Caco-2 (cell line): ENCODE measurements at regions not wholly inside any gene's neighbourhood (a gene's known extent, or its start where the extent isn't known, plus 50 kb on each side); places are given as distances from the start of the nearest gene placed in this dataset.
A peak's percentile ranks its signal among the peaks of the same experiment; 100 is the strongest.
"Not testable (repeated sequence)": the region's sequence is repeated elsewhere in the genome, so short reads cannot be mapped to it uniquely, and the experiment has no call there.

Source experiments
- BruUV-seq: library from RNA; stranded (reverse); fragments of 400-500 nt; replicated peaks from 2 replicates; lab custom pipeline; 2021; lab: Mats Ljungman, UMichigan
- CTCF ChIA-PET: fragments of 300-600 bp; sonication (Branson Sonifier 250); formaldehyde crosslinking; loops from one replicate; lab custom pipeline; 2022; ENCODE audit warnings: antibody characterized with exemption; lab: Charles Lee
- POLR2A ChIA-PET: fragments of 300-600 bp; sonication (Branson Sonifier 250); formaldehyde crosslinking; loops from one replicate; lab custom pipeline; 2022; ENCODE audit warnings: antibody characterized with exemption; lab: Charles Lee
- DNase-seq, 2 experiments: peaks; one replicate each; pipeline versions ENCODE4 v3.0.0 to v3.0.0-alpha.2; 2020 to 2022
- H3K27me3 ChIP-seq: replicated peaks from 2 replicates; pipeline ENCODE4 v1.6.0; 2011; ENCODE audit warnings: low read length; ENCODE audit not compliant: control insufficient read depth, insufficient read depth
- H3K36me3 ChIP-seq: 2 replicates; pipeline ENCODE4 v1.5.1; 2011; ENCODE audit warnings: low read length; ENCODE audit not compliant: control insufficient read depth, insufficient read depth
- H3K4me1 ChIP-seq: fragments of 250-450 bp; sonication (Bioruptor Pico); 2 replicates; pipeline ENCODE4 v1.5.1; 2020; ENCODE audit warnings: mild to moderate bottlenecking
- H3K4me3 ChIP-seq: 2 replicates; pipeline ENCODE4 v1.5.1; 2011; ENCODE audit warnings: low read depth, mild to moderate bottlenecking, control low read depth, low read length
- H3K9me3 ChIP-seq: fragments of 250-450 bp; sonication (Bioruptor Pico); 2 replicates; pipeline ENCODE4 v1.5.1; 2020; ENCODE audit warnings: mild to moderate bottlenecking, moderate library complexity
- H3K27ac Mint-ChIP-seq: one replicate; pipeline ENCODE4 v1.8.0; 2022; ENCODE audit warnings: mixed read lengths; ENCODE audit not compliant: unreplicated experiment
- H3K27me3 Mint-ChIP-seq: one replicate; pipeline ENCODE4 v1.8.0; 2022; ENCODE audit warnings: mixed read lengths; ENCODE audit not compliant: insufficient read depth, unreplicated experiment
- H3K36me3 Mint-ChIP-seq: one replicate; pipeline ENCODE4 v1.8.0; 2022; ENCODE audit warnings: mild to moderate bottlenecking, mixed read lengths; ENCODE audit not compliant: insufficient read depth, unreplicated experiment
- H3K4me1 Mint-ChIP-seq: one replicate; pipeline ENCODE4 v1.8.0; 2022; ENCODE audit warnings: low read depth, mixed read lengths; ENCODE audit not compliant: unreplicated experiment
- H3K4me3 Mint-ChIP-seq: one replicate; pipeline ENCODE4 v1.8.0; 2022; ENCODE audit warnings: mild to moderate bottlenecking, moderate library complexity, mixed read lengths; ENCODE audit not compliant: unreplicated experiment
- H3K9me3 Mint-ChIP-seq: one replicate; pipeline ENCODE4 v1.8.0; 2022; ENCODE audit warnings: mixed read lengths; ENCODE audit not compliant: unreplicated experiment
- intact Hi-C: fragments of 100-400 bp; cut with micrococcal nuclease; formaldehyde crosslinking; loops from one replicate; pipeline ENCODE4 v1.10.0; 2022; ENCODE audit not compliant: unreplicated experiment

GRCh38 chr1:148432318-148432717 lies 50.8 kb downstream of the PPIAL4G start:
- H3K4me1 Mint-ChIP-seq, H3K4me3 Mint-ChIP-seq, H3K9me3 Mint-ChIP-seq, BruUV-seq, H3K4me1 ChIP-seq, H3K9me3 ChIP-seq, H3K36me3 ChIP-seq, H3K27ac Mint-ChIP-seq, H3K27me3 ChIP-seq, DNase-seq, intact Hi-C loops, CTCF ChIA-PET, POLR2A ChIA-PET, H3K4me3 ChIP-seq, H3K27me3 Mint-ChIP-seq: not testable (repeated sequence)
- H3K36me3 Mint-ChIP-seq, result peaks cover 13% of the 10 kb centered on the region

- H3K36me3 Mint-ChIP-seq, H3K4me1 ChIP-seq, H3K9me3 Mint-ChIP-seq, H3K27me3 ChIP-seq, H3K9me3 ChIP-seq, BruUV-seq, H3K36me3 ChIP-seq, H3K27ac Mint-ChIP-seq, H3K4me3 Mint-ChIP-seq, DNase-seq, H3K27me3 Mint-ChIP-seq, intact Hi-C loops, H3K4me3 ChIP-seq: not testable (repeated sequence)
- peaks cover 24% of the 10 kb centered on the region for H3K4me1 Mint-ChIP-seq
- CTCF ChIA-PET, result interaction anchor here (0.7 kb wide), 1 partner anchor 41 kb away, joined by 3 read pairs; no protein-coding TSS in a partner anchor
- POLR2A ChIA-PET, result interaction anchor here (0.7 kb wide), 1 partner anchor 41 kb away, joined by 7 read pairs; no protein-coding TSS in a partner anchor
Observed at GRCh38 chr1:148429856-148430255, 53.2 kb downstream of the PPIAL4G start.

GRCh38 chr1:148426940-148427611 lies 56.0 kb downstream of the PPIAL4G start:
- POLR2A ChIA-PET, H3K27ac Mint-ChIP-seq, H3K4me3 ChIP-seq, H3K9me3 Mint-ChIP-seq, H3K9me3 ChIP-seq, H3K27me3 ChIP-seq, H3K27me3 Mint-ChIP-seq, BruUV-seq, CTCF ChIA-PET, H3K36me3 ChIP-seq, intact Hi-C loops, DNase-seq, H3K4me3 Mint-ChIP-seq: not testable (repeated sequence)
- peaks cover 22% of the 10 kb centered on the region for H3K4me1 ChIP-seq
- Mint-ChIP-seq H3K4me1 (peaks cover 42% of the 10 kb centered on the region), H3K36me3 (peaks cover 12% of the 10 kb centered on the region)

- Mint-ChIP-seq H3K27ac (peak overlapping the region; percentile 89), H3K36me3 (peaks cover 12% of the 10 kb centered on the region), H3K4me1 (peaks cover 42% of the 10 kb centered on the region)
- H3K4me3 ChIP-seq, H3K4me3 Mint-ChIP-seq, POLR2A ChIA-PET, CTCF ChIA-PET, BruUV-seq, H3K27me3 ChIP-seq, H3K9me3 Mint-ChIP-seq, H3K9me3 ChIP-seq, intact Hi-C loops, DNase-seq, H3K27me3 Mint-ChIP-seq, H3K36me3 ChIP-seq: not testable (repeated sequence)
- peaks cover 22% of the 10 kb centered on the region for H3K4me1 ChIP-seq
Observed at GRCh38 chr1:148426385-148426784, 56.7 kb downstream of the PPIAL4G start.

- Mint-ChIP-seq H3K4me3 (peak overlapping the region; percentile 15), H3K27ac (peak overlapping the region; percentile 89), H3K36me3 (peaks cover 12% of the 10 kb centered on the region), H3K4me1 (peaks cover 36% of the 10 kb centered on the region)
- CTCF ChIA-PET, H3K27me3 Mint-ChIP-seq, H3K9me3 Mint-ChIP-seq, H3K36me3 ChIP-seq, H3K27me3 ChIP-seq, BruUV-seq, H3K4me3 ChIP-seq, H3K9me3 ChIP-seq: not testable (repeated sequence)
- POLR2A ChIA-PET, result interaction anchor here (1.0 kb wide), 1 partner anchor 22 kb away, joined by 3 read pairs; no protein-coding TSS in a partner anchor
- peak; percentile 82 to 86 for DNase-seq
- H3K4me1 ChIP-seq, result peaks cover 22% of the 10 kb centered on the region
- intact Hi-C loops, result loop anchor here (2.0 kb wide), 1 partner anchor 22 kb away; no protein-coding TSS in a partner anchor
Observed at GRCh38 chr1:148424143-148425003, 58.7 kb downstream of the PPIAL4G start.

GRCh38 chr1:148422921-148423320 lies 60.2 kb downstream of the PPIAL4G start:
- H3K4me3 ChIP-seq, DNase-seq, BruUV-seq, H3K36me3 ChIP-seq, CTCF ChIA-PET, H3K4me3 Mint-ChIP-seq, H3K27me3 Mint-ChIP-seq, H3K27me3 ChIP-seq, intact Hi-C loops, POLR2A ChIA-PET, H3K9me3 Mint-ChIP-seq, H3K9me3 ChIP-seq: not testable (repeated sequence)
- Mint-ChIP-seq H3K4me1 (peaks cover 36% of the 10 kb centered on the region), H3K27ac (peak overlapping the region; percentile 89), H3K36me3 (peaks cover 12% of the 10 kb centered on the region)
- peaks cover 22% of the 10 kb centered on the region for H3K4me1 ChIP-seq
